ENCODE measurements at regions not wholly inside any gene's neighbourhood (a gene's known extent, or its start where the extent isn't known, plus 50 kb on each side); places are given as distances from the start of the nearest gene placed in this dataset.

DNA sequence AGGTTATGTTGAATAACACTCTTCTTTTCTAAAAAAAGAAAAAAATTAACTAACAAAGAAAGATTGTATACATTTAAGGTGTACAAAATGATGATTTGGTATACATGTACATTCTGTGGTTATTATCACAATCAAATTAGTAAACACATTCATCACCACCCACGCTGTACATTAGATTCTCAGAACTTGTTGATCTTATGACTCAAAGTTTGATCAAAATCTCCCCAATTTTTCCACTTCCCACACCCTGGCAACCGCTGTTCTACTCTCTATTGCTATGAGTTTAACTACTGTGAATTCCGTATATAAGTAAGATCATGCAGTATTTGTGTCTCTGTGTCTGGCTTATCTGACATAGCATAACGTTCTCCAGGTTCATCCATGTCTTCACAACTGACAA lies 469.5 kb upstream of the CHRM3 start:
- TF ChIP-seq, protein P1, sequence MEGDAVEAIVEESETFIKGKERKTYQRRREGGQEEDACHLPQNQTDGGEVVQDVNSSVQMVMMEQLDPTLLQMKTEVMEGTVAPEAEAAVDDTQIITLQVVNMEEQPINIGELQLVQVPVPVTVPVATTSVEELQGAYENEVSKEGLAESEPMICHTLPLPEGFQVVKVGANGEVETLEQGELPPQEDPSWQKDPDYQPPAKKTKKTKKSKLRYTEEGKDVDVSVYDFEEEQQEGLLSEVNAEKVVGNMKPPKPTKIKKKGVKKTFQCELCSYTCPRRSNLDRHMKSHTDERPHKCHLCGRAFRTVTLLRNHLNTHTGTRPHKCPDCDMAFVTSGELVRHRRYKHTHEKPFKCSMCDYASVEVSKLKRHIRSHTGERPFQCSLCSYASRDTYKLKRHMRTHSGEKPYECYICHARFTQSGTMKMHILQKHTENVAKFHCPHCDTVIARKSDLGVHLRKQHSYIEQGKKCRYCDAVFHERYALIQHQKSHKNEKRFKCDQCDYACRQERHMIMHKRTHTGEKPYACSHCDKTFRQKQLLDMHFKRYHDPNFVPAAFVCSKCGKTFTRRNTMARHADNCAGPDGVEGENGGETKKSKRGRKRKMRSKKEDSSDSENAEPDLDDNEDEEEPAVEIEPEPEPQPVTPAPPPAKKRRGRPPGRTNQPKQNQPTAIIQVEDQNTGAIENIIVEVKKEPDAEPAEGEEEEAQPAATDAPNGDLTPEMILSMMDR (IDR thresholded peaks at IDR 0.05) = no peak
- no peak for TF ChIP-seq POLR2A (IDR thresholded peaks at IDR 0.05)

Data from upper lobe of left lung (tissue), 4 donors.